Lower leg skin (tissue), 4 donors: ENCODE measurements at regions not wholly inside any gene's neighbourhood (a gene's known extent, or its start where the extent isn't known, plus 50 kb on each side); places are given as distances from the start of the nearest gene placed in this dataset.

ENCODE experiments used
- DNase-seq, 2 donors: peaks; one replicate each; pipeline ENCODE4 v3.0.0-alpha.2; 2019; ENCODE audit warnings: low spot score in 2 of 2
- H3K4me3 ChIP-seq: fragments of 200-600 bp; sonication (generic); 2 replicates; pipeline ENCODE4 v1.5.1; 2017; ENCODE audit warnings: mild to moderate bottlenecking, low read depth; ENCODE audit not compliant: poor library complexity, severe bottlenecking
- CTCF ChIP-seq, 3 donors: fragments of 450-650 bp; IDR thresholded peaks; one replicate each; pipeline ENCODE4 v1.5.1; 2016; ENCODE audit warnings: antibody characterized with exemption in 3 of 3, mild to moderate bottlenecking in 3 of 3, moderate library complexity in 2 of 3
- POLR2A ChIP-seq, 2 donors: fragments of 450-650 bp; IDR thresholded peaks; one replicate each; pipeline ENCODE4 v1.6.1; 2016 to 2017; ENCODE audit warnings: antibody characterized with exemption in 2 of 2, mild to moderate bottlenecking in 1 of 2, moderate library complexity in 1 of 2
- WGBS, 2 donors: methylation state at CpG; one replicate each; pipeline ENCODE4 v1.1.5; 2018; 5-methylcytosine and 5-hydroxymethylcytosine counted together
- intact Hi-C: fragments of 100-400 bp; cut with DNase I; formaldehyde crosslinking; loops from one replicate; pipeline ENCODE4 v1.15.0; 2023; ENCODE audit warnings: low total_unique reads

GRCh38 chr15:101543026-101543390, 53.5 kb upstream of the PCSK6 start:
- intact Hi-C loops = no loop called here
- TF ChIP-seq POLR2A (IDR thresholded peaks at IDR 0.05) = no peak
- TF ChIP-seq CTCF (IDR thresholded peaks at IDR 0.05) = no peak
- WGBS, 2 donors = 69 to 73% methylated on average over 5 to 7 of the region's 7 CpGs
- DNase-seq = peak in 1 of 2 donors; percentile 77
- H3K4me3 ChIP-seq = no peak overlapping the region

- intact Hi-C loops = no loop called here
- 80 to 86% methylated on average over 14 to 15 of the region's 17 CpGs for WGBS, 2 donors
- no peak for TF ChIP-seq CTCF (IDR thresholded peaks at IDR 0.05)
- TF ChIP-seq POLR2A (IDR thresholded peaks at IDR 0.05) = no peak
Measured at GRCh38 chr15:101542306-101543025, 53.0 kb upstream of the PCSK6 start.

GRCh38 chr15:101541501-101542292, 52.2 kb upstream of the PCSK6 start:
- WGBS, 2 donors = 95 to 96% methylated on average over 10 to 12 of the region's 14 CpGs
- TF ChIP-seq CTCF (IDR thresholded peaks at IDR 0.05) = no peak
- no peak for TF ChIP-seq POLR2A (IDR thresholded peaks at IDR 0.05)
- no peak overlapping the region for H3K4me3 ChIP-seq
- intact Hi-C loops = no loop called here
- peak in 1 of 2 donors; percentile 81 for DNase-seq

More at GRCh38 chr15:101542306-101543025, 53.0 kb upstream of the PCSK6 start:
- DNase-seq = peak; percentile 39 to 86
- H3K4me3 ChIP-seq = no peak overlapping the region

GRCh38 chr15:101540480-101541239, 51.2 kb upstream of the PCSK6 start:
- DNase-seq = peak in 1 of 2 donors; percentile 81
- WGBS, 2 donors = 51 to 67% methylated on average over 9 to 10 of the region's 10 CpGs
- intact Hi-C loops = no loop called here
- H3K4me3 ChIP-seq = no peak overlapping the region
- no peak for TF ChIP-seq CTCF (IDR thresholded peaks at IDR 0.05)

GRCh38 chr15:101539930-101540329, 50.4 kb upstream of the PCSK6 start:
- no peak overlapping the region for H3K4me3 ChIP-seq
- intact Hi-C loops = no loop called here
- peak in 1 of 2 donors; percentile 49 for DNase-seq
- TF ChIP-seq CTCF (IDR thresholded peaks at IDR 0.05) = no peak
- no peak for TF ChIP-seq POLR2A (IDR thresholded peaks at IDR 0.05)
- 83 to 84% methylated on average over 7 of the region's 7 CpGs for WGBS, 2 donors
